ENCODE measurements at regions not wholly inside any gene's neighbourhood (a gene's known extent, or its start where the extent isn't known, plus 50 kb on each side); places are given as distances from the start of the nearest gene placed in this dataset.

DNA sequence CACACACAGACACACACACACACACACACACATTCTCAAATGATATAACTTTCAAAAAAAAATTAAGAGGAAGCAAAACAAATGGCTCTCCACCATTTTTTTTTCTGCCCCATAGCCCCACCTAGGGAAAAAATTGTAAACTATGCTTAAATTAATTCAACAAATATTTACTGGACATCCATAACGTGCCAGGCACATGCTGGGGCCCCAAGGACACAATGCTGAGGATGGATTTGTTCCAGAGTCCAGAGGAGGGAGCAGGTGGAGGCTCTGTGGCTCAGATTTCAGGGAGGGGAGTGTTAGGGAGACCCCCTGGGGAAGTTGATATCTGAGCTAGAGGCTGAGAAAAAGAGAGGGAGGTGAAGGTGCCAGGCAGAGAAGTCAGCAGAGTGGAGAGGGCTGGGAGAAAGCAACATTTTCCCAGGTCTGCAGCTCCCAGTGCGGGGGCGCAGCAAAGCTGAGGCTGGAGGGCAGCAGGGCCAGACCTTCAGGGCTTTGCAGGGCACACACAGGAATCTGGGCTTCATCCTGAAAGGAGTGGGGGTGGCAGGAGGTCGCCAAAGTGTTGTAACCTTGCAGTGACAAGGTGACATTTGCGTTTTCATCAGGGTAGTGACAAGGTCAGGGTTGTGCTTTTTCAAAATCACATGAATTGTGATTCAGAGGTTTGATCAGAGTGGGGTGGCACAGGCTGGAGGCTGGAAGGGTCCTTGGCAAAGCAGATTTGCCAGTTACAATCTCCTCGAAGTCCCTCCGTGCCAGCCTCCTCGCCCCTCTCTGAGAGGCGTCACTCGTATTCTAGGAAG is 261.6 kb downstream of the WDR11 start:
- TF ChIP-seq EZH2 (IDR thresholded peaks at IDR 0.05; ENCODE audit: borderline replicate concordance, control insufficient read depth, low read depth, low read length) (no peak), RFX5 (IDR thresholded peaks at IDR 0.05; ENCODE audit: low read depth, low read length) (no peak), EED (IDR thresholded peaks at IDR 0.05; ENCODE audit: low read depth) (no peak), EP300 (IDR thresholded peaks at IDR 0.05; ENCODE audit: borderline replicate concordance in 1 of 2, control insufficient read depth in 1 of 2, low read depth in 2 of 2, low read length in 2 of 2) (no peak), CTCF (IDR thresholded peaks at IDR 0.05 in 2 of 3, conservative IDR thresholded peaks at IDR 0.05 in 1 of 3; ENCODE audit: control insufficient read depth in 2 of 3, extremely low read depth in 1 of 3, insufficient read depth in 1 of 3, low read depth in 3 of 3, low read length in 3 of 3) (no peak), TARDBP (IDR thresholded peaks at IDR 0.05; ENCODE audit: borderline replicate concordance) (no peak), GABPA (IDR thresholded peaks at IDR 0.05; ENCODE audit: low read depth) (no peak), HDAC2 (IDR thresholded peaks at IDR 0.05) (no peak), NR2C2 (IDR thresholded peaks at IDR 0.05; ENCODE audit: borderline replicate concordance, control insufficient read depth, insufficient read length, low read depth) (no peak)

All from GM12878 (cell line).